Erythroblast (primary cell): ENCODE measurements at regions not wholly inside any gene's neighbourhood (a gene's known extent, or its start where the extent isn't known, plus 50 kb on each side); places are given as distances from the start of the nearest gene placed in this dataset.

Experiments
- GATA1 ChIP-seq: IDR thresholded peaks from 2 replicates; pipeline ENCODE4 v1.6.1; 2011; ENCODE audit warnings: low read depth, mild to moderate bottlenecking, control low read depth, low read length, moderate library complexity
- POLR2A ChIP-seq: IDR thresholded peaks from 2 replicates; pipeline ENCODE4 v1.6.1; 2011; ENCODE audit warnings: mild to moderate bottlenecking, low read length

- no peak for TF ChIP-seq POLR2A
- no peak for TF ChIP-seq GATA1
Measured at GRCh38 chr3:168933614-168934013, 729.9 kb downstream of the MECOM start.
